ENCODE measurements at regions not wholly inside any gene's neighbourhood (a gene's known extent, or its start where the extent isn't known, plus 50 kb on each side); places are given as distances from the start of the nearest gene placed in this dataset.

GRCh38 chr2:39534095-39534711 lies 97.1 kb upstream of the MAP4K3 start:
- peaks cover 13 to 34% (median 31%) of the 10 kb centered on the region in 10 experiments for H3K4me1 ChIP-seq
- no peak overlapping the region for H3K27ac ChIP-seq
- H4K20me1 ChIP-seq = no peaks in the 10 kb centered on the region
- TF ChIP-seq Cebpa-rat (IDR thresholded peaks at IDR 0.05) = no peak
- no peak overlapping the region for H3K9ac ChIP-seq
- H3K4me3 ChIP-seq = no peak overlapping the region
- H3K36me3 ChIP-seq = no peaks in the 10 kb centered on the region
- no peak overlapping the region for H3K4me2 ChIP-seq
- peaks cover 0 to 11% (median 3%) of the 10 kb centered on the region in 11 experiments; a peak in 6 of 22 replicates for H3K9me3 ChIP-seq (replicated peaks in 1 of 11)
- H3K27me3 ChIP-seq = no peaks in the 10 kb centered on the region

GRCh38 chr2:39535636-39536185 lies 98.6 kb upstream of the MAP4K3 start:
- Histone ChIP-seq H3K4me1 (peaks cover 3 to 19% (median 16%) of the 10 kb centered on the region in 10 experiments), H4K20me1 (no peaks in the 10 kb centered on the region), H3K9me3 (replicated peaks in 1 of 11) (peaks cover 0 to 11% (median 3%) of the 10 kb centered on the region in 11 experiments; a peak in 6 of 22 replicates), H3K4me3 (no peak overlapping the region), H3K36me3 (no peaks in the 10 kb centered on the region), H3K27ac (no peak overlapping the region), H3K27me3 (no peaks in the 10 kb centered on the region), H3K4me2 (no peak overlapping the region), H3K9ac (no peak overlapping the region)
- no peak for TF ChIP-seq Cebpa-rat (IDR thresholded peaks at IDR 0.05)

GRCh38 chr2:39537150-39537549 lies 100.1 kb upstream of the MAP4K3 start:
- TF ChIP-seq Cebpa-rat (IDR thresholded peaks at IDR 0.05) = no peak
- no peak overlapping the region for H3K9ac ChIP-seq
- H3K4me1 ChIP-seq = peaks cover 0 to 4% (median 2%) of the 10 kb centered on the region in 10 experiments; a peak in 15 of 20 replicates
- H3K4me3 ChIP-seq = no peak overlapping the region
- no peaks in the 10 kb centered on the region for H4K20me1 ChIP-seq
- no peak overlapping the region for H3K4me2 ChIP-seq
- no peaks in the 10 kb centered on the region for H3K36me3 ChIP-seq
- H3K27me3 ChIP-seq = no peaks in the 10 kb centered on the region
- H3K27ac ChIP-seq = no peak overlapping the region
- H3K9me3 ChIP-seq (replicated peaks in 1 of 11) = peaks cover 0 to 11% (median 0%) of the 10 kb centered on the region in 11 experiments; a peak in 3 of 22 replicates

- no peak overlapping the region for H3K27ac ChIP-seq
- H3K27me3 ChIP-seq = no peaks in the 10 kb centered on the region
- peaks cover 0 to 11% (median 0%) of the 10 kb centered on the region in 11 experiments; a peak in 3 of 22 replicates for H3K9me3 ChIP-seq (replicated peaks in 1 of 11)
- no peaks in the 10 kb centered on the region for H3K36me3 ChIP-seq
- no peaks in the 10 kb centered on the region for H4K20me1 ChIP-seq
- TF ChIP-seq Cebpa-rat (IDR thresholded peaks at IDR 0.05) = no peak
- no peak overlapping the region for H3K9ac ChIP-seq
- H3K4me3 ChIP-seq = no peak overlapping the region
- H3K4me1 ChIP-seq = no peaks in the 10 kb centered on the region
- H3K4me2 ChIP-seq = no peak overlapping the region
Observed at GRCh38 chr2:39538718-39539117, 101.6 kb upstream of the MAP4K3 start.

- Histone ChIP-seq H3K9ac (no peak overlapping the region), H3K4me1 (no peaks in the 10 kb centered on the region), H3K36me3 (no peaks in the 10 kb centered on the region), H3K4me2 (no peak overlapping the region), H3K27ac (no peak overlapping the region), H3K9me3 (replicated peaks in 1 of 11) (peaks cover 0 to 11% (median 0%) of the 10 kb centered on the region in 11 experiments; a peak in 3 of 22 replicates), H3K27me3 (no peaks in the 10 kb centered on the region), H3K4me3 (no peak overlapping the region), H4K20me1 (no peaks in the 10 kb centered on the region)
- no peak for TF ChIP-seq Cebpa-rat (IDR thresholded peaks at IDR 0.05)
Observed at GRCh38 chr2:39540414-39540813, 103.3 kb upstream of the MAP4K3 start.

- Histone ChIP-seq H3K4me1 (no peaks in the 10 kb centered on the region), H3K4me2 (no peak overlapping the region), H3K4me3 (no peak overlapping the region), H3K9ac (no peak overlapping the region), H3K27ac (no peak overlapping the region), H3K27me3 (no peaks in the 10 kb centered on the region), H4K20me1 (no peaks in the 10 kb centered on the region), H3K36me3 (no peaks in the 10 kb centered on the region), H3K9me3 (replicated peaks in 1 of 11) (peaks cover 0 to 11% (median 0%) of the 10 kb centered on the region in 11 experiments; a peak in 3 of 22 replicates)
- no peak for TF ChIP-seq Cebpa-rat (IDR thresholded peaks at IDR 0.05)
Observed at GRCh38 chr2:39541011-39541930, 104.2 kb upstream of the MAP4K3 start.

GRCh38 chr2:39542523-39542922 lies 105.4 kb upstream of the MAP4K3 start:
- H4K20me1 ChIP-seq = no peaks in the 10 kb centered on the region
- no peak overlapping the region for H3K4me3 ChIP-seq
- H3K4me1 ChIP-seq = no peaks in the 10 kb centered on the region
- TF ChIP-seq Cebpa-rat (IDR thresholded peaks at IDR 0.05) = no peak
- H3K27me3 ChIP-seq = no peaks in the 10 kb centered on the region
- H3K9ac ChIP-seq = no peak overlapping the region
- no peak overlapping the region for H3K27ac ChIP-seq
- H3K4me2 ChIP-seq = no peak overlapping the region
- H3K36me3 ChIP-seq = no peaks in the 10 kb centered on the region
- peaks cover 0 to 13% (median 0%) of the 10 kb centered on the region in 11 experiments; a peak in 6 of 22 replicates for H3K9me3 ChIP-seq (replicated peaks in 1 of 11)

GRCh38 chr2:39545957-39546356 lies 108.9 kb upstream of the MAP4K3 start:
- Histone ChIP-seq H3K4me2 (no peak overlapping the region), H3K4me1 (no peaks in the 10 kb centered on the region), H3K9me3 (replicated peaks in 1 of 11) (peaks cover 0 to 10% (median 4%) of the 10 kb centered on the region in 11 experiments; a peak in 6 of 22 replicates), H3K4me3 (no peak overlapping the region), H3K36me3 (no peaks in the 10 kb centered on the region), H3K27me3 (no peaks in the 10 kb centered on the region), H3K9ac (no peak overlapping the region), H3K27ac (no peak overlapping the region), H4K20me1 (no peaks in the 10 kb centered on the region)
- TF ChIP-seq Cebpa-rat (IDR thresholded peaks at IDR 0.05) = no peak

- H3K4me3 ChIP-seq = no peak overlapping the region
- no peak overlapping the region for H3K9ac ChIP-seq
- H4K20me1 ChIP-seq = no peaks in the 10 kb centered on the region
- no peak overlapping the region for H3K27ac ChIP-seq
- no peak overlapping the region for H3K4me2 ChIP-seq
- no peaks in the 10 kb centered on the region for H3K36me3 ChIP-seq
- H3K9me3 ChIP-seq (replicated peaks in 1 of 11) = peaks cover 0 to 10% (median 4%) of the 10 kb centered on the region in 11 experiments; a peak in 6 of 22 replicates
- no peaks in the 10 kb centered on the region for H3K4me1 ChIP-seq
- no peaks in the 10 kb centered on the region for H3K27me3 ChIP-seq
- TF ChIP-seq Cebpa-rat (IDR thresholded peaks at IDR 0.05) = no peak
Observed at GRCh38 chr2:39546409-39546808, 109.3 kb upstream of the MAP4K3 start.
